GM13976 (cell line): ENCODE measurements at regions not wholly inside any gene's neighbourhood (a gene's known extent, or its start where the extent isn't known, plus 50 kb on each side); places are given as distances from the start of the nearest gene placed in this dataset.

Experiments
- DNase-seq: peaks from one replicate; pipeline ENCODE4 v3.0.0; 2012; ENCODE audit warnings: low spot score
- CTCF ChIP-seq: IDR thresholded peaks from 2 replicates; pipeline ENCODE4 v1.5.1; 2012; ENCODE audit warnings: borderline replicate concordance, mild to moderate bottlenecking; ENCODE audit not compliant: insufficient read depth; ENCODE audit errors: extremely low read depth, missing control alignments, control extremely low read depth
- in situ Hi-C: fragments of 300-500 bp; cut with MboI; formaldehyde crosslinking; loops from one replicate; pipeline ENCODE4 v1.12.0; 2022; ENCODE audit warnings: low sequenced_read_pairs, mixed read lengths, inconsistent platforms; ENCODE audit not compliant: unreplicated experiment

GRCh38 chr6:109225946-109226345, 130.6 kb downstream of the CEP57L1 start:
- in situ Hi-C loops = no loop called here
- DNase-seq = no peak
- TF ChIP-seq CTCF = no peak

GRCh38 chr6:109224994-109225393, 129.7 kb downstream of the CEP57L1 start:
- in situ Hi-C loops = no loop called here
- DNase-seq = no peak
- no peak for TF ChIP-seq CTCF

GRCh38 chr6:109224107-109224875, 129.0 kb downstream of the CEP57L1 start:
- DNase-seq = no peak
- in situ Hi-C loops = no loop called here
- TF ChIP-seq CTCF = no peak

GRCh38 chr6:109222848-109223247, 127.5 kb downstream of the CEP57L1 start:
- no peak for DNase-seq
- TF ChIP-seq CTCF = no peak
- in situ Hi-C loops = no loop called here

GRCh38 chr6:109221543-109222195, 126.4 kb downstream of the CEP57L1 start:
- no peak for TF ChIP-seq CTCF
- in situ Hi-C loops = no loop called here
- no peak for DNase-seq
